ENCODE measurements at regions not wholly inside any gene's neighbourhood (a gene's known extent, or its start where the extent isn't known, plus 50 kb on each side); places are given as distances from the start of the nearest gene placed in this dataset.
A peak's percentile ranks its signal among the peaks of the same experiment; 100 is the strongest.

- DNase-seq (ENCODE audit: low read depth in 2 of 3, low spot score in 2 of 3), result no peak
These were observed 165.5 kb upstream of the LRRN1 start for GRCh38 chr3:3633761-3634160.

GRCh38 chr3:3632449-3632848 lies 166.8 kb upstream of the LRRN1 start:
- DNase-seq (ENCODE audit: low read depth in 2 of 3, low spot score in 2 of 3), result peak in 2 of 3 donors; percentile 13 to 61

DNA sequence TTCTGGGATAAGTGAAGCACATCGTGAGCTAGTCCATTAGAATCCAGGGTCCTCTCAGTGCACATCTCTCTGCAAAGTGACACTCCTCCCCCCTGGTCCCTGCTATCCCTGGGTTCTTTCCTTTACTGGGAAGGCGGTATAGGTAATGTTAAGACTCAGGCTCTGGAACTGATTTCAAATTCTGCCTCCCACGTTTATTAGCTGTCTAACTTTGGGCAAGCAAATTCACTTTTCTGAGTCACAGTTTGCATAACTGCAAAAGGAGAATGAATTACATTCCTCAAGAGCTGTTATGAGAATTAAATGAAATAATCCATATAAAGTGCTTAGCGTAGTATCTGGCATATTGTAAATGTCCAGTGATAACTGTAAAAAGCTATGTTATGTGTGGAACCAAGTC lies 168.1 kb upstream of the LRRN1 start:
- DNase-seq (ENCODE audit: low read depth in 2 of 3, low spot score in 2 of 3), result no peak

GRCh38 chr3:3629911-3630310 lies 169.3 kb upstream of the LRRN1 start:
- DNase-seq (ENCODE audit: low read depth in 2 of 3, low spot score in 2 of 3), result no peak

DNA sequence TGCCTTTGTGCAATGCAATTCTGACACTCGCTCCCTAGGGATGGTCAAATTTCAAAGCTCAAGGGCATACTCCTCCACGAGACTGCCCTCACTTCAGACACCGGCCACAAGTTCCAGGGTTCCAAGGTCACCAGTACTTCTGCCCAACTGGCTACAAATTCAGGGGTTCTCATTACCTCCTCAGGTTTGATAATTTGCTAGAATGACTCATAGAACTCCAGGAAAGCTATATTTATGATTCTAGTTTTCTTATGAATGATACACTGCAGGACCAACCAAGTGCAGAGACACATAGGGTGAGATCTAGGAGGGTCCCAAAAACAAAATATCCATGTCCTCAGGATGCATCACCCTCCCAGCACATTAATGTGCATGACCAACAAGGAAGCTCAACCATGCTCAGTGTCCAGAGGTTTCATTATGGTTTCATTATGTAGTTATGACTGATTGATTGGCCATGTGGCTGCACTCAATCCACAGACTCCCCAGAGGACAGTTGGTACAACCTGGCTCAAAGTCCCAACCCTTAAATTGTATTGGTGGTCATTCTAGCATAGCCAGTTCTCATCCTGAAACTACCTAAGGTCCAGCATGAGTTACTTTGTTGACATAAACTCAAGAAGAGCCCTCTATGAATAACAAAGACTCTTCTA lies 170.4 kb upstream of the LRRN1 start:
- DNase-seq (ENCODE audit: low read depth in 2 of 3, low spot score in 2 of 3), result no peak

GRCh38 chr3:3627114-3627513 lies 172.1 kb upstream of the LRRN1 start:
- peak in 2 of 3 donors; percentile 18 to 67 for DNase-seq (ENCODE audit: low read depth in 2 of 3, low spot score in 2 of 3)

- DNase-seq (ENCODE audit: low read depth in 2 of 3, low spot score in 2 of 3), result no peak
These were observed 173.5 kb upstream of the LRRN1 start for GRCh38 chr3:3625544-3626271.

DNA sequence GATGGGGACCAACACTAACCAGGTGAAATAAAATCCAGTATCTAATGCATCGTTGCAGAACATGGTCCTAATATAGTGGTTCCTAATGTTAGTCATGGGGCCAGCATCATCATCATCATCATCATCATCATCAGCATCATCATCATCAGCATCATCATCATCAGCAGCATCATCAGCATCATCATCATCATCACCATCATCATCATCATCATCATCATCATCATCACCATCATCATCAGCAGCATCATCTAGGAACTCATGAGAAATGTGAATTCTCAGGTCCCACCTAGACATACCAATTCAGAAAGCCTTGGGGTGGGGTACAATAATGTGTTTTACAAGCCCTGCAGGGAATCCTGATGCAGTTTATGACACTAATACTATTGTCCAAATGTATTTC lies 179.4 kb upstream of the LRRN1 start:
- no peak for DNase-seq (ENCODE audit: low read depth in 2 of 3, low spot score in 2 of 3)

GRCh38 chr3:3618623-3619022 lies 180.6 kb upstream of the LRRN1 start:
- DNase-seq (ENCODE audit: low read depth in 2 of 3, low spot score in 2 of 3), result peak in 2 of 3 donors; percentile 3 to 47

GRCh38 chr3:3615533-3615932 lies 183.7 kb upstream of the LRRN1 start:
- DNase-seq (ENCODE audit: low read depth in 2 of 3, low spot score in 2 of 3), result no peak

DNA sequence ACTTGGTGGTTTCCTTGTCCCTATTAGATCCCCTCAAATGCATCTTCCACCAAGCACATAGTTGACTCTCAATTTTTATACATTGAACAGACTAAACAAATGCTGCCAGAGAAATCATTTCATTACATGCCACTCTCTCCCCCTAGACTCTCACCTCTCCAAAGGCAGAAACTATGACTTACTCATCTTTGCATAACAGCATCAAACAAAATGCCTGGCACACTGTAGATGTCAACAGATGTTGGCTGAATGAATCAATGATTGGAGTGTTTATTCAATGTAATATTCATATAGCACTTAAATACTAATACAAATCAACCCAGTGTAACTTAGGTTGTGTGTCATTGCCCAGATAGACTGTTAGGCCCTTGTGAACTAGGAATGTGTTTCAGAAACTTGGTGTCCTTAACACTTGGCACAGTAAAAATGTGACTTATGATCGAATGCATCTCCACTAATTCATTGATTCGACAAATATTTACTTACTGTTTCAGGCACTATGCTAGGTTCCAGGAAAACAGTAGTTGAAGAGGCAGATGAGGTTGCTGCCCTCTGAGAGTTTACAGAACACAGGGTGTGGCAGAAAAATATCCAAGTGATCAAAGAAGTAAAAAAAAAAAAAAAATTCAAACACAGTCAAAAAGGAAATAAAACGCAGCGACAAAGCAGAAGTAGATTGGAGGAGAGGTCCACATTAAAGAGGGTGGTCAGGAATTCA lies 188.5 kb upstream of the LRRN1 start:
- no peak for DNase-seq (ENCODE audit: low read depth in 2 of 3, low spot score in 2 of 3)

- DNase-seq (ENCODE audit: low read depth in 2 of 3, low spot score in 2 of 3), result no peak
These were observed 192.9 kb upstream of the LRRN1 start for GRCh38 chr3:3606321-3606720.

- no peak for DNase-seq (ENCODE audit: low read depth in 2 of 3, low spot score in 2 of 3)
These were observed 194.0 kb upstream of the LRRN1 start for GRCh38 chr3:3605226-3605625.

- DNase-seq (ENCODE audit: low read depth in 2 of 3, low spot score in 2 of 3), result no peak
These were observed 195.9 kb upstream of the LRRN1 start for GRCh38 chr3:3603351-3603750.

DNA sequence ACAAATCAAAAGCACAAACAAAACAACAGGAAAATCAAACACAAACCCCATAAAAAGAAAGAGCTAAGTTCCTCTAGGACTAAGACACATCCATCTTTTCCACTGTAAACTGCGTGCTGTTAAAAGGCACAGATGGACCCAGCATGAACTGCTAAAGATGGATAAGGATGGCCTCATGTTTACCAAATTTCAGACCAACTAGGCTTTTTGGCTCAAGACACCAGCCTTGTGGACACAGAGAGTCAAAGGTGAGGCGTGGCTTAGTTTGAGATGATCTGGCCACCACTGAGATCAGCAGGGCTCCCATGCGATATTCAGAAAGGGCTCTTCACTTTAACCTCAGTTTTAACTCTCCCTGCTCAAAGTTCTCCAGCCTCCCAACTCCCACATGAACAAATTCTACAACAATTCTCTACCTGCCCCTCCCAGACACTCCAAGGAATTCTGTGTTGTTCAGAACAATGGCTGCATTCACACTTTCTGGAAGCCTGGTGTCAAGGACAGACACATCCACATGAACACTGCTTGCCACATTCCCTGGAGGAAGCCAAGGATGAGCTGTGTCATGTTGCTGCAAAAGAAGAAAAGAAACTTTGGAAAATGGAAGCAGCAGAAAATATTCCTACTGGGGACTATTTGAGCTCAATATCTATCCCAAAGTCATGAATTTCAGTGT lies 198.4 kb upstream of the LRRN1 start:
- DNase-seq (ENCODE audit: low read depth in 2 of 3, low spot score in 2 of 3), result no peak

GRCh38 chr3:3599016-3599415 lies 200.2 kb upstream of the LRRN1 start:
- DNase-seq (ENCODE audit: low read depth in 2 of 3, low spot score in 2 of 3), result no peak

- no peak for DNase-seq (ENCODE audit: low read depth in 2 of 3, low spot score in 2 of 3)
These were observed 204.2 kb upstream of the LRRN1 start for GRCh38 chr3:3594986-3595385.

DNA sequence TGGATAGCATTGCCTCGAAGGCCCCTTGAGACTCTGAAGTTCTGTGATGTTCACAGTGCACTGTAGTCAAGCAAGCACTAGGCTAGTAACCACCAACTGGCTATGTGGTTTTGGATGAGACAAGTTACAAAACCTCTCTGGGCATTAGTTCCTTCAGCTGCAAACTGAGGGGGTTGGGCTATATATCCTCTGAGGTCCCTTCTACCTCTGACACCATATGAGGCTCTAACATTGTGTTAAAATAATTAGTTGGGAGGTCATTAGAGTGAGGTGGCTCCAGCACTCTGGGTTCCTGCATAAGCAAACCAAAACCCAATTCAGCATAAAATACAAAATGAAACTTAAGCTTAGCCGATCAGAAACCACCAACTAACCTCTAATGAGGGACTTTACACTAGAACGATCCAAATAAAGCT lies 209.5 kb upstream of the LRRN1 start:
- DNase-seq (ENCODE audit: low read depth in 2 of 3, low spot score in 2 of 3), result no peak

DNA sequence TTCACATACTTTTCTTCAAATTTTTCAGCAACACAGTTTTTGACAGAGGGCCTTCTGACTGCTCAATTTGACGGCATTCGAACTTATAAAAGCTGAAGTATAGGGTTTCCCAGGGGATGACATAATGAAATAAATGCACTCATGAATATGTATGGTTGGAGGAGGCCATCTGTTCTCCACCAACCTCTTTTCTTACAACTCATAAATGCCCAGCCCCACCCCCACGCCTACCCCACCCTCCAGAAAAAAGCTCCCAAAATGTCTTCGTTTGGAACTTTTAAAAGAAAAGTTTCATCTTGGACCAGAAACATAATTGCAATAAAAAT lies 211.6 kb upstream of the LRRN1 start:
- DNase-seq (ENCODE audit: low read depth in 2 of 3, low spot score in 2 of 3), result no peak

GRCh38 chr3:3586843-3587646 lies 212.2 kb upstream of the LRRN1 start:
- no peak for DNase-seq (ENCODE audit: low read depth in 2 of 3, low spot score in 2 of 3)

- DNase-seq (ENCODE audit: low read depth in 2 of 3, low spot score in 2 of 3), result no peak
These were observed 212.9 kb upstream of the LRRN1 start for GRCh38 chr3:3586336-3586735.

Data from hematopoietic multipotent progenitor cell (in vitro differentiated cells).